ENCODE measurements at regions not wholly inside any gene's neighbourhood (a gene's known extent, or its start where the extent isn't known, plus 50 kb on each side); places are given as distances from the start of the nearest gene placed in this dataset.
"Not testable (repeated sequence)": the region's sequence is repeated elsewhere in the genome, so short reads cannot be mapped to it uniquely, and the experiment has no call there.

- TF ChIP-seq TAF1 (IDR thresholded peaks at IDR 0.05; ENCODE audit: borderline replicate concordance, low read depth, low read length); POLR2A (IDR thresholded peaks at IDR 0.05; ENCODE audit: low read depth, low read length): not testable (repeated sequence)
These were observed 161.5 kb downstream of the REEP3 start for GRCh38 chr10:63682698-63683052.

Measured in GM12892 (cell line).